ENCODE measurements at regions not wholly inside any gene's neighbourhood (a gene's known extent, or its start where the extent isn't known, plus 50 kb on each side); places are given as distances from the start of the nearest gene placed in this dataset.

- DNase-seq: no peak
- no peak for TF ChIP-seq CTCF (IDR thresholded peaks at IDR 0.05)
- H3K4me1 ChIP-seq: peaks cover 0 to 6% (median 0%) of the 10 kb centered on the region in 9 donors
- H3K27me3 ChIP-seq: no peaks in the 10 kb centered on the region
- no peaks in the 10 kb centered on the region for H3K36me3 ChIP-seq
- H3K9me3 ChIP-seq: peaks cover 0 to 37% (median 7%) of the 10 kb centered on the region in 11 donors
- ATAC-seq: no peak
- no peak overlapping the region for H3K4me3 ChIP-seq
- intact Hi-C loops (cut with DNase I): no loop called here
- no peak overlapping the region for H3K27ac ChIP-seq
- 81 to 86% methylated on average over 1 of the region's 1 CpG for WGBS, 2 donors
Measured at GRCh38 chr4:13108096-13108495, 376.0 kb downstream of the RAB28 start.

GRCh38 chr4:13103382-13104015 is 380.6 kb downstream of the RAB28 start:
- intact Hi-C loops (cut with DNase I): no loop called here
- DNase-seq (no peak), ATAC-seq (no peak)
- Histone ChIP-seq H3K27me3 (no peaks in the 10 kb centered on the region), H3K27ac (no peak overlapping the region), H3K9me3 (peaks cover 0 to 17% (median 0%) of the 10 kb centered on the region in 11 donors), H3K4me1 (no peaks in the 10 kb centered on the region), H3K4me3 (no peak overlapping the region), H3K36me3 (no peaks in the 10 kb centered on the region)
- no peak for TF ChIP-seq CTCF (IDR thresholded peaks at IDR 0.05)
- WGBS, 2 donors: 76 to 77% methylated on average over 7 of the region's 7 CpGs

GRCh38 chr4:13102092-13102742 is 381.9 kb downstream of the RAB28 start:
- no peak overlapping the region for H3K4me3 ChIP-seq
- H3K27me3 ChIP-seq: no peaks in the 10 kb centered on the region
- H3K27ac ChIP-seq: no peak overlapping the region
- DNase-seq: no peak
- H3K9me3 ChIP-seq: peaks cover 0 to 6% (median 0%) of the 10 kb centered on the region in 11 donors
- no peaks in the 10 kb centered on the region for H3K36me3 ChIP-seq
- no peak for TF ChIP-seq CTCF (IDR thresholded peaks at IDR 0.05)
- no peaks in the 10 kb centered on the region for H3K4me1 ChIP-seq
- 84 to 87% methylated on average over 6 of the region's 6 CpGs for WGBS, 2 donors
- ATAC-seq: no peak
- intact Hi-C loops (cut with DNase I): no loop called here

GRCh38 chr4:13097971-13098370 is 386.2 kb downstream of the RAB28 start:
- TF ChIP-seq CTCF (IDR thresholded peaks at IDR 0.05): no peak
- no peak overlapping the region for H3K27ac ChIP-seq
- intact Hi-C loops (cut with DNase I): no loop called here
- WGBS, 2 donors: 77 to 85% methylated on average over 3 of the region's 3 CpGs
- peaks cover 0 to 2% (median 0%) of the 10 kb centered on the region in 9 donors for H3K4me1 ChIP-seq
- H3K4me3 ChIP-seq: no peak overlapping the region
- DNase-seq: no peak
- H3K36me3 ChIP-seq: no peaks in the 10 kb centered on the region
- H3K27me3 ChIP-seq: no peaks in the 10 kb centered on the region
- ATAC-seq: no peak
- peaks cover 0 to 4% (median 0%) of the 10 kb centered on the region in 11 donors for H3K9me3 ChIP-seq
